HepG2 (cell line): ENCODE measurements at regions not wholly inside any gene's neighbourhood (a gene's known extent, or its start where the extent isn't known, plus 50 kb on each side); places are given as distances from the start of the nearest gene placed in this dataset.

Experiments
- TF ChIP-seq, protein P1 (sequence below): sonication (generic); formaldehyde crosslinking; IDR thresholded peaks from 2 replicates; pipeline ENCODE4 v1.4.0; 2020; ENCODE audit warnings: missing genetic modification reagents
- TF ChIP-seq, protein P2 (sequence below): sonication (generic); formaldehyde crosslinking; IDR thresholded peaks from 2 replicates; pipeline ENCODE4 v1.5.1; 2020; ENCODE audit warnings: missing genetic modification reagents, mild to moderate bottlenecking, borderline replicate concordance
- TF ChIP-seq, protein P3 (sequence below): sonication (generic); formaldehyde crosslinking; IDR thresholded peaks from 2 replicates; pipeline ENCODE4 v1.5.0; 2020; ENCODE audit warnings: mild to moderate bottlenecking, missing genetic modification reagents, moderate library complexity

DNA sequence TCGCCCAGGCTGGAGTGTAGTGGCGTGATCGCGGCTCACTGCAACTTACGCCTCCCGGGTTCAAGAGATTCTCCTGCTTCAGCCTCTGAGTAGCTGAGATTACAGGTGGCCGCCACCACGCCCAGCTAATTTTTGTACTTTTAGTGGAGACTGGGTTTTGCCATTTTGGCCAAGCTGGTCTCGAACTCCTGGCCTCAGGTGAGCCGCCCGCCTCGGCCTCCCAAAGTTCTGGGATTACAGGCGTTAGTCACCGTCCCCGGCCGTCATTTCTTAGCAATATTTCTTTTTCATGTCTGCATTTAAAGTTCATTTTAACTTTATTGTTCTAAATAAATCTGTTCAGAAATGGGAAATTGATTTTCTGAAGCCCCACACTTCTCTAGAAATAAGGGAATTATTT is 597.3 kb upstream of the DDX18 start:
- TF ChIP-seq, protein P1, sequence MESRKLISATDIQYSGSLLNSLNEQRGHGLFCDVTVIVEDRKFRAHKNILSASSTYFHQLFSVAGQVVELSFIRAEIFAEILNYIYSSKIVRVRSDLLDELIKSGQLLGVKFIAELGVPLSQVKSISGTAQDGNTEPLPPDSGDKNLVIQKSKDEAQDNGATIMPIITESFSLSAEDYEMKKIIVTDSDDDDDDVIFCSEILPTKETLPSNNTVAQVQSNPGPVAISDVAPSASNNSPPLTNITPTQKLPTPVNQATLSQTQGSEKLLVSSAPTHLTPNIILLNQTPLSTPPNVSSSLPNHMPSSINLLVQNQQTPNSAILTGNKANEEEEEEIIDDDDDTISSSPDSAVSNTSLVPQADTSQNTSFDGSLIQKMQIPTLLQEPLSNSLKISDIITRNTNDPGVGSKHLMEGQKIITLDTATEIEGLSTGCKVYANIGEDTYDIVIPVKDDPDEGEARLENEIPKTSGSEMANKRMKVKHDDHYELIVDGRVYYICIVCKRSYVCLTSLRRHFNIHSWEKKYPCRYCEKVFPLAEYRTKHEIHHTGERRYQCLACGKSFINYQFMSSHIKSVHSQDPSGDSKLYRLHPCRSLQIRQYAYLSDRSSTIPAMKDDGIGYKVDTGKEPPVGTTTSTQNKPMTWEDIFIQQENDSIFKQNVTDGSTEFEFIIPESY = no peak
- TF ChIP-seq, protein P2, sequence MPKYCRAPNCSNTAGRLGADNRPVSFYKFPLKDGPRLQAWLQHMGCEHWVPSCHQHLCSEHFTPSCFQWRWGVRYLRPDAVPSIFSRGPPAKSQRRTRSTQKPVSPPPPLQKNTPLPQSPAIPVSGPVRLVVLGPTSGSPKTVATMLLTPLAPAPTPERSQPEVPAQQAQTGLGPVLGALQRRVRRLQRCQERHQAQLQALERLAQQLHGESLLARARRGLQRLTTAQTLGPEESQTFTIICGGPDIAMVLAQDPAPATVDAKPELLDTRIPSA (CRISPR knock-in tag) = no peak
- TF ChIP-seq, protein P3, sequence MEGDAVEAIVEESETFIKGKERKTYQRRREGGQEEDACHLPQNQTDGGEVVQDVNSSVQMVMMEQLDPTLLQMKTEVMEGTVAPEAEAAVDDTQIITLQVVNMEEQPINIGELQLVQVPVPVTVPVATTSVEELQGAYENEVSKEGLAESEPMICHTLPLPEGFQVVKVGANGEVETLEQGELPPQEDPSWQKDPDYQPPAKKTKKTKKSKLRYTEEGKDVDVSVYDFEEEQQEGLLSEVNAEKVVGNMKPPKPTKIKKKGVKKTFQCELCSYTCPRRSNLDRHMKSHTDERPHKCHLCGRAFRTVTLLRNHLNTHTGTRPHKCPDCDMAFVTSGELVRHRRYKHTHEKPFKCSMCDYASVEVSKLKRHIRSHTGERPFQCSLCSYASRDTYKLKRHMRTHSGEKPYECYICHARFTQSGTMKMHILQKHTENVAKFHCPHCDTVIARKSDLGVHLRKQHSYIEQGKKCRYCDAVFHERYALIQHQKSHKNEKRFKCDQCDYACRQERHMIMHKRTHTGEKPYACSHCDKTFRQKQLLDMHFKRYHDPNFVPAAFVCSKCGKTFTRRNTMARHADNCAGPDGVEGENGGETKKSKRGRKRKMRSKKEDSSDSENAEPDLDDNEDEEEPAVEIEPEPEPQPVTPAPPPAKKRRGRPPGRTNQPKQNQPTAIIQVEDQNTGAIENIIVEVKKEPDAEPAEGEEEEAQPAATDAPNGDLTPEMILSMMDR (CRISPR knock-in tag) = no peak
